NT2/D1 (cell line): ENCODE measurements at regions not wholly inside any gene's neighbourhood (a gene's known extent, or its start where the extent isn't known, plus 50 kb on each side); places are given as distances from the start of the nearest gene placed in this dataset.

Source experiments
- SUZ12 ChIP-seq: IDR thresholded peaks from 2 replicates; pipeline ENCODE4 v1.6.1; 2011; ENCODE audit not compliant: insufficient read length, insufficient read depth; ENCODE audit errors: extremely low read depth
- YY1 ChIP-seq: IDR thresholded peaks from 2 replicates; pipeline ENCODE4 v1.6.1; 2011; ENCODE audit not compliant: insufficient read length, insufficient read depth
- ZNF274 ChIP-seq: IDR thresholded peaks from 2 replicates; pipeline ENCODE4 v1.6.1; 2011; ENCODE audit warnings: mild to moderate bottlenecking, low read depth, low read length

DNA sequence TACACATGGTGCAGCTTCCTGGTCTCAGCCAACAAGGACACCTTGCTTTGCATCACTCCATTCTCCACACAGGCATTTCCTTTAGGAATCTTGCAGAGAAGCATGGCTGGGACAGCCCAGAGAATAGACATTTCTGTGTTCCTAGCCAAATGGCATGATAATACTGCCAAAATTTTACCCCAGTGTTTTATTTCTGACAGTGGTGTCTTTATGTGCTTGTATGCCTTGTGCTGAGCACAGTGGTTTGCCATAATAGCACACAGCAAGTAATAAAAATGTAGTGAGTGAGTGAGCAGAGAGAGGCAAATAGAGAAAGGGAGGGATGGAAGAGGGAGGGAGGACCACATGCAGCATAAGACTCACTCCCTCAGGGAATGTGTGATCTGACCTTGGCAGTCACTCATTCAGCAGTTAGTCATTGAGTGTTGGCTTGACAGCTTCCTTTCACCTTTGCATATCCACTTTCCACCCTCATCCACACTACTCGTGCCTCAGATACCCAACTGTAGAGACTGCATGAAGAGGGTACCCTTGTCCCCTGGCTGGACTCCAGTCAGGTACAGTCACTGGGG, 212.8 kb upstream of the CCDC196 start:
- TF ChIP-seq YY1 (no peak), ZNF274 (no peak), SUZ12 (no peak)
